Middle frontal gyrus (tissue), 1 donor: ENCODE measurements at regions not wholly inside any gene's neighbourhood (a gene's known extent, or its start where the extent isn't known, plus 50 kb on each side); places are given as distances from the start of the nearest gene placed in this dataset.
A peak's percentile ranks its signal among the peaks of the same experiment; 100 is the strongest.

Experiments
- DNase-seq: peaks from one replicate; pipeline ENCODE4 v3.0.0-alpha.2; 2015; ENCODE audit warnings: low spot score; ENCODE audit errors: extremely low spot score

GRCh38 chr10:89095701-89096391, 105.2 kb downstream of the FAS start:
- DNase-seq = no peak

DNA sequence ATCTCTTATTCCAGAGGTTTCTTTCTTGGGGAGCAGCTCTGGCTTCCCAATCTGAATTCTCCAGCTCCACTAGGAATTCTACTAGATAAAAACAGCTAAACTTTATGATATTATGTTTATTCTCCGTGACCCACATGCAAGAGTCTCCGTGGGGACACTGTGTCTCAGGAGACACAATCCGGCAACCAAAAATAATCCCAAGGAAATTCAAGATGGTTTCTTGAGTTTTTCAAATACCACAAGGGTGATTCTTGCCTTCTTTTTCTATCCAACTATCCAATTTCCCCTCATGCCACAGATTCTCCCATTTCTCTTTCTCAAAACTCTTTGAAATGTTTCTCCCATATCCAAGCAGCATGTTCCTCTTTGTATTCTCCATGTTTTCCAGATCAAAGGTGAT, 103.1 kb downstream of the FAS start:
- DNase-seq = no peak

DNA sequence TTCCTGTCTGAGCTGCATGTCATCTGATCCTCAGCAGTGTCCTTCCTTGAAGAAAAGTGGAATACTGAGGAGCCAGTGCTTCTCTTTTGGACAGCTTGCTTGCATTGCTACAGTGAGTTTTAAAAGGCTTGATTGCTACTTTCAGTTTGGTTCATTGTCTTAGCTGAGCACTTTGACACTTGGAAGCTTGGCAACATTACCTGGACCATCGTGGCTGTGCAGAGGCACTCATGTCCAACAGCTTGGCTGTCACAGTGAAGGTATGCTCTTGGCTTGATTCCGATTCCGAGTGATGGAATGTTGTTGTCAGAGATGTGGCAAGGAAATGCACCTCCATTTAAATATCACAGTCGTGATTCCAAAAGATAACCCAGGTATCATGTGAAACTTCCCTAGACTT, 102.4 kb downstream of the FAS start:
- no peak for DNase-seq

- DNase-seq = no peak
Observed at GRCh38 chr10:89092439-89092838, 101.8 kb downstream of the FAS start.

DNA sequence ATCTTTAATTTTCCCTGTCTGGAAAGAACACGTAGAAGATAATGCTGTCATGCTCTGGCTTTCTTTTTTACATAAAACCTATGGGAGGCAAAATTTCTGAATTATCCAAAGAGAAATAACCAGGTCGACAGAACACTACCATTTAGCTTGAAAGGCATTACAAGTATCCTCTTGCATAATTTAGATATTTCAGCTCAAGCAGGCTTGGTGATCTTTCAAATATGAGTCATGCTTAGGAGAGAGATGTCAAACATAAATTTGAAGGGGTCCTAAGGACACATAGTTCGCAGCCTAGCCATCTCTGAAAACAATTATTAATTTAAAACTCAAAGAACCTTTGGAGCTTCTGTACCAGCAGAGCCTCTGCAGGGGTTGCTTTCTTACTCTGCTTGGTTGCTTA, 100.9 kb downstream of the FAS start:
- DNase-seq = no peak

GRCh38 chr10:89090756-89091445, 100.3 kb downstream of the FAS start:
- no peak for DNase-seq

- DNase-seq = peak; percentile 11
Observed at GRCh38 chr10:89086801-89087521, 96.4 kb downstream of the FAS start.

DNA sequence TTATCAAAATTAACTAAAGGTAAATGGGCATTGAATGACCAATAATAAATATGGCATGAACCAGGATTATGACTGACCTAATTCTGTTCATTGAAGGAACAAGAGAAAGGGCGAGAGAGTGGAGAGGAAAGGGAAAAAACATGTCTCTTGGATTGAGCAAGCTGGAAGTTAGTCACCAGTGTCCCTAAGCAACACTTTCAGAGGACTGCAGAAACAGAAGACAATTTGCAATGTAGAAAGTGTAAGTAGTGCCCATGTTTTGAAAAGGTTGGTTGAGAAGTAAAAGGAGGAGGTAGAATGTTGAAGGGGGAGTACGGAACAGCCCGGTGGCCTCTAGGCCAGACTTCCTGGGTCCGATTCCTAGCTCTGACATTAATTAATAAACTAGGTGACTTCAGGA, 94.6 kb downstream of the FAS start:
- DNase-seq = no peak

DNA sequence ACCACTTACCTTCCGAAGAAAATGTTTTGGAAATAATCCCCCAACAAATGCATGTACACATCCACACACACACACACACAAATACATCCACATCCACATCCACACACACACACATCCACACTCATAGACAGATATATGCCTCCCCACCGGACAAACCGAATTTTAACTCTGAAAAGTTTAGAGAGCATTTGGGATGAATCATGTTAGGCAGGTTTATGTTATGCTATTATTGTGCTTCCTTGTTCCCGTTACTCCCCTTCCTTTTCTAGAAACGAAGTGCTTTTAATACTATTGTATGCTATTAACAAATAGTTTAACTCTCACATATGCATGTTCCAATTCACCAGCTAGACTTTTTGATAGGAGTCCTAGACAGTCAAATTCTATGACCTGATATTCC, 91.5 kb downstream of the FAS start:
- DNase-seq = no peak

- no peak for DNase-seq
Observed at GRCh38 chr10:89080660-89081059, 90.1 kb downstream of the FAS start.

DNA sequence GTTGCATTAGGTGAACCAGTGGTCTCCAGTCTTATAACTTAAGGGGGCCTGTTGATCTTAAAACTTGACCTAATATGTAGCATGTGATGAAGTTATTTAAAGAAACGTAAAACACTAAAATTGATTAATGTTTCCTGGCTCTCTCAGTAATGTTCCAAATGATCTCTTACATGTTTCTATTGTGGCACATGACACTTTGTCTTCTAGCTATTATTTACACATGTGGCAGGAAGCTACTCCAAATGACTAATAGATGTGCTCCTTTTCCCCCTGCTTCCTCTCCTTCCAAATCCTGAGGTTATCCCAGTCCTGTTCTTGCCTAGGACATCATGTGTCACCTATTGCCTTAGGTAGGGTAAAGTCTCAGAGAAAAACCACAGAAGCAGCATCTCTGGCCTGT, 89.4 kb downstream of the FAS start:
- DNase-seq = no peak

GRCh38 chr10:89078724-89079672, 88.4 kb downstream of the FAS start:
- no peak for DNase-seq

GRCh38 chr10:89076120-89076519, 85.5 kb downstream of the FAS start:
- no peak for DNase-seq

DNA sequence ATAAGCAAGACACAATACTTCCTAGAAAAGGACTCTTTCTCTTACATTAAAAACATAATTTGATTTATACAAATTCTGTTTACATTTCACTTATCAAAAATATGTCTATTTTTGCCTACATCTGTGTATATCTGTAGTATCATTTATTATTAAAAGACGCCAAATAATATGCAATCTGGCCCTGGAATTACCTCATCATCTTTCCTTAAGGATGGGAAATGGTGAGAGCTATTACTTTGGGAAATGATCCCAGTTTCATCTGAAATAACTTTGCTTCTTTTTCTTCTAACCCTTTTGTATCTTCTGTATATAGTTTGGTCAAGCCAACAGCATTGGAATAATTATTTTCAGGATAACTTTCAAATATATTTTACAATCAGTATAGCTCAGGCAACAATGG, 85.0 kb downstream of the FAS start:
- DNase-seq = no peak

GRCh38 chr10:89074120-89074519, 83.5 kb downstream of the FAS start:
- DNase-seq = no peak

DNA sequence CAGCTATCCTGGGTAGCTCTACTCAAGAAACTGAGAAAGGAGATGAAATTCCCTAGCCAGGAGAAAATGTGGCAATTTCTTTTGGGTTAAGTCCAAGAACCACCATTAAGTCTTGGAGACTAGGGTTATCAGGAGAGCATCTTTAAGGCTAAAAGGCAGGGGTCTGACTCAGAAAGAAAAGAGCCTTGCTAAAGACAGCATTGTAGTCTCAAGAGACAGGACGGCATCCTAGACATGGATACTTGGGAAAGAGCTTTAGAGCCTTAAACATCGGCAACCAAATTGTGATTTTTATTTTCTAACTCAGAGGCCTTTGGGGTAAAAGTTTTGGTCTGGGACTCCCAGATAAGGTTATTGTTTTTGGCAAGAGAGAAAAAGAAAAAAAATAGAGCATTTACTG, 83.1 kb downstream of the FAS start:
- no peak for DNase-seq

GRCh38 chr10:89069589-89069988, 79.0 kb downstream of the FAS start:
- DNase-seq = no peak
